HG03342 (cell line): ENCODE measurements at regions not wholly inside any gene's neighbourhood (a gene's known extent, or its start where the extent isn't known, plus 50 kb on each side); places are given as distances from the start of the nearest gene placed in this dataset.

ENCODE experiments used
- ATAC-seq: cut with Tn5 transposase; IDR thresholded peaks from one replicate; pipeline ENCODE4 v1.9.1; 2021; ENCODE audit warnings: mild to moderate bottlenecking, moderate library complexity; ENCODE audit not compliant: unreplicated experiment

GRCh38 chr10:61192042-61192441, 248.1 kb upstream of the RHOBTB1 start:
- no peak for ATAC-seq

GRCh38 chr10:61189912-61190311, 245.9 kb upstream of the RHOBTB1 start:
- ATAC-seq: no peak

- ATAC-seq: no peak
These were observed 244.7 kb upstream of the RHOBTB1 start for GRCh38 chr10:61188691-61189090.

- no peak for ATAC-seq
These were observed 244.1 kb upstream of the RHOBTB1 start for GRCh38 chr10:61188101-61188500.

- ATAC-seq: no peak
These were observed 243.6 kb upstream of the RHOBTB1 start for GRCh38 chr10:61187601-61188000.

- ATAC-seq: no peak
These were observed 242.4 kb upstream of the RHOBTB1 start for GRCh38 chr10:61186408-61186807.

GRCh38 chr10:61184429-61184828, 240.4 kb upstream of the RHOBTB1 start:
- no peak for ATAC-seq

GRCh38 chr10:61183967-61184366, 240.0 kb upstream of the RHOBTB1 start:
- ATAC-seq: no peak

GRCh38 chr10:61181832-61182231, 237.8 kb upstream of the RHOBTB1 start:
- ATAC-seq: no peak

GRCh38 chr10:61179771-61180170, 235.8 kb upstream of the RHOBTB1 start:
- ATAC-seq: no peak

- no peak for ATAC-seq
These were observed 232.4 kb upstream of the RHOBTB1 start for GRCh38 chr10:61176424-61176823.

GRCh38 chr10:61175316-61175715, 231.3 kb upstream of the RHOBTB1 start:
- ATAC-seq: no peak

- ATAC-seq: no peak
These were observed 229.5 kb upstream of the RHOBTB1 start for GRCh38 chr10:61173450-61173849.

GRCh38 chr10:61172182-61172926, 228.4 kb upstream of the RHOBTB1 start:
- ATAC-seq: no peak

- no peak for ATAC-seq
These were observed 226.6 kb upstream of the RHOBTB1 start for GRCh38 chr10:61170594-61170993.

- ATAC-seq: no peak
These were observed 225.3 kb upstream of the RHOBTB1 start for GRCh38 chr10:61169294-61169693.

GRCh38 chr10:61166489-61166888, 222.5 kb upstream of the RHOBTB1 start:
- no peak for ATAC-seq

- no peak for ATAC-seq
These were observed 222.1 kb upstream of the RHOBTB1 start for GRCh38 chr10:61166065-61166464.

GRCh38 chr10:61164458-61165160, 220.6 kb upstream of the RHOBTB1 start:
- ATAC-seq: no peak

- no peak for ATAC-seq
These were observed 219.4 kb upstream of the RHOBTB1 start for GRCh38 chr10:61163403-61163802.

- ATAC-seq: no peak
These were observed 216.3 kb upstream of the RHOBTB1 start for GRCh38 chr10:61160253-61160652.

GRCh38 chr10:61159253-61159652, 215.3 kb upstream of the RHOBTB1 start:
- ATAC-seq: no peak
